Memory B cell (primary cell): ENCODE measurements at regions not wholly inside any gene's neighbourhood (a gene's known extent, or its start where the extent isn't known, plus 50 kb on each side); places are given as distances from the start of the nearest gene placed in this dataset.
"Not testable (repeated sequence)": the region's sequence is repeated elsewhere in the genome, so short reads cannot be mapped to it uniquely, and the experiment has no call there.

Experiments
- ATAC-seq: fragments of 150-1000 bp; cut with Tn5 transposase; 2 replicates; pipeline ENCODE4 v1.10.0; 2021; ENCODE audit warnings: low read depth, mild to moderate bottlenecking, moderate library complexity
- DNase-seq, 2 donors: peaks; one replicate each; pipeline ENCODE4 v3.0.0; 2022; ENCODE audit warnings: low spot score in 2 of 2
- H3K27ac Mint-ChIP-seq: one replicate; pipeline ENCODE4 v1.8.0; 2022; ENCODE audit warnings: mild to moderate bottlenecking, moderate library complexity, mixed read lengths
- H3K27me3 Mint-ChIP-seq: one replicate; pipeline ENCODE4 v1.8.0; 2022; ENCODE audit warnings: mixed read lengths
- H3K36me3 Mint-ChIP-seq: one replicate; pipeline ENCODE4 v1.8.0; 2022; ENCODE audit warnings: mild to moderate bottlenecking, mixed read lengths
- H3K4me1 Mint-ChIP-seq: one replicate; pipeline ENCODE4 v1.8.0; 2022; ENCODE audit warnings: mixed read lengths
- H3K4me3 Mint-ChIP-seq: one replicate; pipeline ENCODE4 v1.8.0; 2022; ENCODE audit warnings: mild to moderate bottlenecking, moderate library complexity, mixed read lengths
- H3K9me3 Mint-ChIP-seq: one replicate; pipeline ENCODE4 v1.8.0; 2022; ENCODE audit warnings: mixed read lengths

DNA sequence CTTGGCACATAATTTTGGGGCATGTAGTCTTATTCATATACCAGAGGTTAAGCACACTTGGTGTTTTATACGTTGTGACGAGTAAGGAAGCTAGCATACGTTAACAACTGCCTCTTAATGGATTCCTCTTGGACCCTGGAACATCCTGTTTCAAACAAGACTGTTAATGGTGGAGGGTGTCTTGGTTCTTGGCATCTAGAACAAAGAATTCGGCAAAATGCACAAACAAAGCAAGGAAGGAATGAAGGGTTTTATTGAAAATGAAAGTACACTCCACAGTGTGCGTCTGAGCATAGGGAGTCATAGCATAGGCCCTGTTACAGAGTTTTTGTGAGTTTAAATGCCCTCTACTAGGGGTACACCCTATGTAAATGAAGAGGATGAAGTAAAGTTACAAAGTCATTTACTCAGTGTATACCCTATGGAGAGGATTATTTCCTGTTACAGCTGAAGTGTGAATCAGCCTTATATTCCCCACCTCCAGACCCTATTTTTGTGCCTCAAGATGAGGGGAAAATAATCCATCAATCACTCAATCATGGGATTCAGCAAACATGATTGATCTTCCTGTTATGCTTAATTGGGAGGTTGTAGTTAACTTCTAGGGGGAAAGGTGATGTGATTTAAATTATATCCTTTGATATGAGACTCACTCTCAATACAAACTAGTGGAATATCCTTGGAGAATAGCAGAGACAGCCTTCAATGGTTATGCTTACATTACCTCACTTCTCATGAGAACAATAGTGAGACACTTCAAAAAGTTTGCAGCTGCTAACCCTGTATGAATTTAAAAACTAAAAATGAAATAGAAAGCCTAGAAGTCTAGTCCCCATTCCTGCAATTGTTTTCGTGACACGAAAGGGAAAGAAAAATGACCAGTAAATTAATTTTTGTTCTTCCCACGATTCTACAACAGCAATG lies 84.9 kb upstream of the MYO10 start:
- H3K36me3 Mint-ChIP-seq = no peaks in the 10 kb centered on the region
- H3K27ac Mint-ChIP-seq = no peak overlapping the region
- H3K9me3 Mint-ChIP-seq = no peaks in the 10 kb centered on the region
- DNase-seq (no peak), ATAC-seq (no peak)
- peaks cover 4% of the 10 kb centered on the region for H3K4me1 Mint-ChIP-seq
- H3K27me3 Mint-ChIP-seq = no peaks in the 10 kb centered on the region
- H3K4me3 Mint-ChIP-seq = no peak overlapping the region

GRCh38 chr5:17021602-17021932 lies 85.5 kb upstream of the MYO10 start:
- H3K27ac Mint-ChIP-seq = no peak overlapping the region

GRCh38 chr5:17022296-17022695 lies 86.2 kb upstream of the MYO10 start:
- no peaks in the 10 kb centered on the region for H3K36me3 Mint-ChIP-seq
- H3K4me1 Mint-ChIP-seq = peaks cover 4% of the 10 kb centered on the region
- DNase-seq (no peak), ATAC-seq (no peak)
- no peak overlapping the region for H3K27ac Mint-ChIP-seq
- no peaks in the 10 kb centered on the region for H3K27me3 Mint-ChIP-seq
- no peaks in the 10 kb centered on the region for H3K9me3 Mint-ChIP-seq
- no peak overlapping the region for H3K4me3 Mint-ChIP-seq

More at GRCh38 chr5:17021602-17021932, 85.5 kb upstream of the MYO10 start:
- Mint-ChIP-seq H3K9me3 (no peaks in the 10 kb centered on the region), H3K27me3 (no peaks in the 10 kb centered on the region), H3K4me1 (peaks cover 4% of the 10 kb centered on the region), H3K4me3 (no peak overlapping the region), H3K36me3 (no peaks in the 10 kb centered on the region)
- no peak for ATAC-seq
- no peak for DNase-seq

GRCh38 chr5:17024686-17025180 lies 88.6 kb upstream of the MYO10 start:
- peaks cover 4% of the 10 kb centered on the region for H3K4me1 Mint-ChIP-seq
- DNase-seq (no peak), ATAC-seq (no peak)
- H3K27ac Mint-ChIP-seq = no peak overlapping the region
- H3K36me3 Mint-ChIP-seq = no peaks in the 10 kb centered on the region
- no peaks in the 10 kb centered on the region for H3K9me3 Mint-ChIP-seq
- no peaks in the 10 kb centered on the region for H3K27me3 Mint-ChIP-seq
- no peak overlapping the region for H3K4me3 Mint-ChIP-seq

GRCh38 chr5:17031659-17032277 lies 95.7 kb upstream of the MYO10 start:
- H3K4me3 Mint-ChIP-seq, H3K27ac Mint-ChIP-seq, DNase-seq, ATAC-seq, H3K27me3 Mint-ChIP-seq, H3K36me3 Mint-ChIP-seq, H3K4me1 Mint-ChIP-seq, H3K9me3 Mint-ChIP-seq: not testable (repeated sequence)

- not testable (repeated sequence) for H3K27ac Mint-ChIP-seq, H3K4me1 Mint-ChIP-seq, H3K27me3 Mint-ChIP-seq, ATAC-seq, H3K36me3 Mint-ChIP-seq, DNase-seq, H3K9me3 Mint-ChIP-seq, H3K4me3 Mint-ChIP-seq
These were observed 96.4 kb upstream of the MYO10 start for GRCh38 chr5:17032314-17032985.

- H3K36me3 Mint-ChIP-seq, H3K27me3 Mint-ChIP-seq, DNase-seq, H3K9me3 Mint-ChIP-seq, H3K4me1 Mint-ChIP-seq, H3K4me3 Mint-ChIP-seq, H3K27ac Mint-ChIP-seq, ATAC-seq: not testable (repeated sequence)
These were observed 98.9 kb upstream of the MYO10 start for GRCh38 chr5:17034992-17035391.

DNA sequence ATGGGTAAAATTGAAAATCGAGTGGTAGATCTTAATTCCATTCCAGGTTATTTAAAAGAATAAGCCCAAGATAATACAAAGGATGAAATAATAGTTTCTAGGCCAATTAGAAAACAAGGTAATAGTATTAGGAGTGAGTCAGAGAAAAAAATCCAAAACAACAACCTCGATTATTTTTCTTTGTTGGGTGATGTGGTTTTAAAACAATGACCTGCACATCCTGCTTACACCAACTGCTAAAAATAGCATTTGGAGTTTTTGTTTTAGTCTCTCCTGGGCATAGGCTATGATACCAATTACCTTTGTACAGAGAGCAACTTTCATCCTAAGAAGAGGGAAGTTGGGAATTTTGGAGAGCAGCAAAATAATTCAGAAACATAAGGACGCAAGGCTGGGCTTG lies 101.7 kb upstream of the MYO10 start:
- no peaks in the 10 kb centered on the region for H3K27me3 Mint-ChIP-seq
- H3K27ac Mint-ChIP-seq = no peak overlapping the region
- no peak for ATAC-seq
- H3K4me1 Mint-ChIP-seq = no peaks in the 10 kb centered on the region
- H3K4me3 Mint-ChIP-seq = no peak overlapping the region
- DNase-seq = no peak
- no peaks in the 10 kb centered on the region for H3K36me3 Mint-ChIP-seq
- H3K9me3 Mint-ChIP-seq = peaks cover 1% of the 10 kb centered on the region

DNA sequence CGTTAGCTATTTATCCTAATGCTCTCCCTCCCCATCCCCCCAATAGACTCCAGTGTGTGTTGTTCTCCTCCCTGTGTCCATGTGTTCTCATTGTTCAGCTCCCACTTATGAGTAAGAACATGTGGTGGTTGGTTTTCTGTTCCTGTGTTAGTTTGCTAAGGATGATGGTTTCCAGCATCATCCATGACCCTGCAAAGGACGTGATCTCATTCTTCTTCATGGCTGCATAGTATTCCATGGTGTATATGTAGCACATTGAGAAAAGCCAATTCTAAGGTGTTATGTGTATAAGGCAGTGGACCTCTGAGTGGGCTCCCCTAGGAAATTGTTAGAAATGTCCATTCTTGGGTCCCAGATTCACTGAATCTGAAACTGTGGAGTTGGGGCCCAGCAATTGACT lies 103.1 kb upstream of the MYO10 start:
- no peaks in the 10 kb centered on the region for H3K4me1 Mint-ChIP-seq
- no peak overlapping the region for H3K27ac Mint-ChIP-seq
- no peaks in the 10 kb centered on the region for H3K36me3 Mint-ChIP-seq
- H3K27me3 Mint-ChIP-seq = no peaks in the 10 kb centered on the region
- ATAC-seq (no peak), DNase-seq (no peak)
- no peaks in the 10 kb centered on the region for H3K9me3 Mint-ChIP-seq
- H3K4me3 Mint-ChIP-seq = no peak overlapping the region

DNA sequence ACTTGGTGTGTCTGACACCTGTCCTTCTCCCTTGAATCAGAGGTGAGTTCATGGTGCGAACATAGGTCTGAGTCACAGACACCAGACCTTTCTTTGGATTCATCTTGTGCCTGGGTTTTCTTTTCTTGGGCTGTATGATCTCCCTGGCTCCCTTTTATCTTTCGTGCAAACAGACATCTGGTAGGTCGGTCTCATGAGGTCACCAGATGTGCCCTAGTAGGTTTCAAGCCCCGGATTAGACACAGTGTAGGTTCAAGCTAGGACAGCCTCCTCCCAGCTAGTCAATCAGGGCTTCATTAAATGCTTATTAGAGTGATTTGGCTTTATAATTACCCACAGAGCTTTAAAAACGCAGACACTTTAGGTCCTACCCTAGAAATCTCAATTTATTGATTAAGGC lies 106.0 kb upstream of the MYO10 start:
- Mint-ChIP-seq H3K4me1 (no peaks in the 10 kb centered on the region), H3K9me3 (no peaks in the 10 kb centered on the region), H3K27ac (no peak overlapping the region), H3K27me3 (no peaks in the 10 kb centered on the region), H3K36me3 (no peaks in the 10 kb centered on the region), H3K4me3 (no peak overlapping the region)
- DNase-seq (no peak), ATAC-seq (no peak)

DNA sequence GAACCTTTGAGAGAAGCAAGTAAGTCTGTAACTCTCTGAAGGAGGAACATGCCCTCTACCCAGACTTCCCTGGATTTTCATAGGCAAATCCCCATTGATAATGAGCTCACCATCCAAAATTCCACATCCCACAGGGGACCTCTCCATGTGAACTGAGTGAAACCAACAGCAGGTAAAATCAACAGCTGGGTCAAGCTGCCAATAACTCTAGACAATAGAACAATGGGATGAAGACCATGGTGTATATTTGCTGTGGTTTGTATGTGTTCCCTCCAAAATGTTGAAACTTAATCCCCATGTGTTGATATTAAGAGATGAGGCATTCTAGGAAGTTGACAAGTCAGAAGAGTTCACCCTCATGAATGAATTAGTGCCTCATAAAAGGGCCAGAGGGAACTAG lies 110.2 kb upstream of the MYO10 start:
- no peaks in the 10 kb centered on the region for H3K9me3 Mint-ChIP-seq
- no peaks in the 10 kb centered on the region for H3K27me3 Mint-ChIP-seq
- H3K27ac Mint-ChIP-seq = no peak overlapping the region
- no peaks in the 10 kb centered on the region for H3K4me1 Mint-ChIP-seq
- no peak for DNase-seq
- H3K36me3 Mint-ChIP-seq = no peaks in the 10 kb centered on the region
- H3K4me3 Mint-ChIP-seq = no peak overlapping the region
- no peak for ATAC-seq

DNA sequence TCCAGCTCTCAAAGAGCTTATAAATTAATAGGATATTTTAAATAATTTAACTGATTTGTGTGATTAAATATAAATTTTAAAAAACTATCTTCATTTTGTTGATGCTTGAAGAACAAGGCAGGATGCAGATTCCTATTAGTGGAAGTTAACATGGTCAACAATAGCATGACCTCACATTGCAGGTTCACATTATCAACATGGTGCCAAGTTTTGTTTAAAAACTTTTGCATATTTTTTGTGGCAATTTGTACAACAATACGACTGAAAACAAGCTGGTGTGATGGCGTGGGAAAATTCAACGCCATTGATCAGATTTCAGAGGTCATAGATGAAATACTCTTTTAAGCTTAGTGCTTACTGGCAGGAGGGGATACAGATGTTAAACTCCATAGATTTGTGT lies 114.1 kb upstream of the MYO10 start:
- H3K4me1 Mint-ChIP-seq = no peaks in the 10 kb centered on the region
- H3K27me3 Mint-ChIP-seq = no peaks in the 10 kb centered on the region
- ATAC-seq = no peak
- H3K36me3 Mint-ChIP-seq = no peaks in the 10 kb centered on the region
- no peak overlapping the region for H3K27ac Mint-ChIP-seq
- H3K9me3 Mint-ChIP-seq = peaks cover 1% of the 10 kb centered on the region
- DNase-seq = no peak
- H3K4me3 Mint-ChIP-seq = no peak overlapping the region

- H3K27ac Mint-ChIP-seq = no peak overlapping the region
- H3K9me3 Mint-ChIP-seq = peaks cover 3% of the 10 kb centered on the region
- no peaks in the 10 kb centered on the region for H3K4me1 Mint-ChIP-seq
- H3K4me3 Mint-ChIP-seq = no peak overlapping the region
- no peaks in the 10 kb centered on the region for H3K36me3 Mint-ChIP-seq
- ATAC-seq (no peak), DNase-seq (no peak)
- H3K27me3 Mint-ChIP-seq = peaks cover 4% of the 10 kb centered on the region
These were observed 118.8 kb upstream of the MYO10 start for GRCh38 chr5:17054911-17055310.

DNA sequence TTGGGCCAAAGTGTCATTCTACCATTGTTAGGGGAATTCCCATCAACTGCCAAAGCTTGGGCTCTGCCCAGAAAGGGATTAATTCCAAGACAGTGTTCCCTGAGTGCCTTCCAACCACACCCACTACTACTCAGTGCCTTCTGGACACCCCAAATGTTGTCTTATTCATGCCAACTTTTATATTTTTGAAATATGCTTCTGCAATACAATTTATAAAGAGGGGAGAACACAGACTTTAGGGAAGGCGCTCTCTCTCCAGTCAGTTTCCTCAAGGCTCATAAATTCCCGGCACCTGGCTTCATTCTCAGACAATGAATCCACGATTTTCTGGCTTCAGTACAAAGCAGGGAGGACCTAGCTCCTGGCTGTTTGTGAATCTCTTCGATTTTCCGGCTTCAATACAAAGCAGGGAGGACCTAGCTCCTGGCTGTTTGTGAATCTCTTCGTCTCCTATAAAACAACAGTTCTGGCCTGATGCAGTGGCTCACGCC lies 120.1 kb upstream of the MYO10 start:
- H3K9me3 Mint-ChIP-seq = peaks cover 3% of the 10 kb centered on the region
- ATAC-seq = no peak
- H3K36me3 Mint-ChIP-seq = no peaks in the 10 kb centered on the region
- H3K4me3 Mint-ChIP-seq = no peak overlapping the region
- DNase-seq = no peak
- H3K4me1 Mint-ChIP-seq = no peaks in the 10 kb centered on the region
- no peak overlapping the region for H3K27ac Mint-ChIP-seq
- H3K27me3 Mint-ChIP-seq = peaks cover 4% of the 10 kb centered on the region
